ENCODE measurements at regions not wholly inside any gene's neighbourhood (a gene's known extent, or its start where the extent isn't known, plus 50 kb on each side); places are given as distances from the start of the nearest gene placed in this dataset.

GRCh38 chr4:149211876-149212275 is 603.8 kb downstream of the IQCM start:
- Histone ChIP-seq H2AK5ac (ENCODE audit: low read depth, low read length) (no peak overlapping the region), H3K27me3 (replicated peaks in 1 of 4; ENCODE audit: control insufficient read depth in 3 of 4, extremely low read depth in 1 of 4, insufficient read depth in 3 of 4, low read length in 3 of 4) (no peaks in the 10 kb centered on the region), H3K27ac (ENCODE audit: low read depth, low read length) (no peak overlapping the region), H3K23ac (ENCODE audit: insufficient read length) (no peak overlapping the region), H3K23me2 (ENCODE audit: low read depth, low read length) (no peaks in the 10 kb centered on the region), H2BK12ac (ENCODE audit: low read depth, low read length) (no peak overlapping the region), H3K79me2 (ENCODE audit: control insufficient read depth in 1 of 2, insufficient read depth in 2 of 2, low read length in 2 of 2) (no peaks in the 10 kb centered on the region), H3K4me3 (ENCODE audit: extremely low read depth in 1 of 4, insufficient read depth in 2 of 4, low read depth in 3 of 4, low read length in 4 of 4) (no peak overlapping the region), H3K9ac (replicated peaks in 1 of 4; ENCODE audit: extremely low read depth in 1 of 4, low read depth in 3 of 4, low read length in 3 of 4) (no peak overlapping the region), H4K5ac (ENCODE audit: insufficient read length, low read depth, low read length) (no peak overlapping the region), H2BK20ac (ENCODE audit: low read length) (no peak overlapping the region), H3K79me1 (ENCODE audit: low read depth, low read length) (no peaks in the 10 kb centered on the region), H4K91ac (replicated peaks; ENCODE audit: insufficient read length, low read length) (no peak overlapping the region), H3K4me2 (ENCODE audit: insufficient read depth in 1 of 2, low read depth in 2 of 2, low read length in 2 of 2) (no peak overlapping the region), H3K4ac (replicated peaks; ENCODE audit: insufficient read length, low read depth, low read length) (no peak overlapping the region), H2BK120ac (replicated peaks; ENCODE audit: low read depth, low read length) (no peak overlapping the region), H2AFZ (ENCODE audit: low read length) (no peak overlapping the region), H2BK15ac (ENCODE audit: low read length) (no peak overlapping the region), H3K4me1 (replicated peaks in 1 of 4; ENCODE audit: control insufficient read depth in 3 of 4, insufficient read depth in 4 of 4, low read length in 3 of 4) (no peaks in the 10 kb centered on the region), H4K8ac (ENCODE audit: extremely low read depth, insufficient read depth, low read length) (no peak overlapping the region), H2BK5ac (ENCODE audit: low read depth, low read length) (no peak overlapping the region), H3K36me3 (ENCODE audit: control insufficient read depth in 2 of 4, insufficient read depth in 4 of 4, low read length in 3 of 4) (no peaks in the 10 kb centered on the region), H3K18ac (ENCODE audit: extremely low read depth, low read length) (no peak overlapping the region), H3K14ac (ENCODE audit: insufficient read length) (no peak overlapping the region), H3K56ac (replicated peaks; ENCODE audit: insufficient read length, low read depth, low read length) (no peak overlapping the region), H4K20me1 (replicated peaks in 1 of 2; ENCODE audit: control insufficient read depth in 1 of 2, insufficient read depth in 2 of 2, low read length in 2 of 2) (no peaks in the 10 kb centered on the region), H3K9me3 (ENCODE audit: insufficient read depth in 2 of 2, low read depth in 1 of 2, low read length in 1 of 2) (no peaks in the 10 kb centered on the region)
- CTCF ChIA-PET (ENCODE audit: partially characterized antibody): no interaction called here
- no peak for DNase-seq (ENCODE audit: low read depth in 1 of 2, low spot score in 2 of 2)
- POLR2A ChIA-PET (ENCODE audit: partially characterized antibody): no interaction called here
- FAIRE-seq: no peak
- WGBS, 2 experiments (ENCODE audit: extremely low coverage in 1 of 2, insufficient coverage in 1 of 2, insufficient read length in 1 of 2, insufficient replicate concordance in 2 of 2, low coverage in 1 of 2, low lambda C conversion rate in 2 of 2, missing lambda C conversion rate in 1 of 2): 85% methylated on average over 1 of the region's 1 CpG; no CpG with 5 or more reads in 1 of the 2 experiments
- TF ChIP-seq MAX (IDR thresholded peaks at IDR 0.05) (no peak), SRF (IDR thresholded peaks at IDR 0.05; ENCODE audit: low read depth, low read length) (no peak), ZNF274 (IDR thresholded peaks at IDR 0.05; ENCODE audit: borderline replicate concordance, extremely low read depth, low read length) (no peak), CHD1 (IDR thresholded peaks at IDR 0.05; ENCODE audit: low read depth, low read length) (no peak), KDM4A (IDR thresholded peaks at IDR 0.05; ENCODE audit: low read depth, low read length, severe bottlenecking) (no peak), SP2 (IDR thresholded peaks at IDR 0.05; ENCODE audit: low read length) (no peak), KDM1A (IDR thresholded peaks at IDR 0.05; ENCODE audit: borderline replicate concordance, low read length) (no peak), BRCA1 (IDR thresholded peaks at IDR 0.05; ENCODE audit: low read depth, low read length) (no peak), RBBP5 (IDR thresholded peaks at IDR 0.05; ENCODE audit: borderline replicate concordance, low read depth, low read length) (no peak), GTF2F1 (IDR thresholded peaks at IDR 0.05; ENCODE audit: borderline replicate concordance, low read depth, low read length) (no peak), E2F6 (IDR thresholded peaks at IDR 0.05) (no peak), TAF7 (optimal IDR thresholded peaks at IDR 0.05; ENCODE audit: borderline replicate concordance, low read depth, low read length) (no peak), GABPA (IDR thresholded peaks at IDR 0.05; ENCODE audit: borderline replicate concordance, insufficient read depth, low read length) (no peak), CTBP2 (IDR thresholded peaks at IDR 0.05; ENCODE audit: borderline replicate concordance, insufficient read depth, insufficient read length, low read length) (no peak)

Measured in H1 (cell line).